GM12878 (cell line): ENCODE measurements at regions not wholly inside any gene's neighbourhood (a gene's known extent, or its start where the extent isn't known, plus 50 kb on each side); places are given as distances from the start of the nearest gene placed in this dataset. TPM values are rescaled to one million over a fixed set of nuclear protein-coding genes. Genes with fewer than 3 reads are reported as not detected.

Experiments
- HCFC1 ChIP-seq: fragments of 150-350 bp; IDR thresholded peaks from 2 replicates; pipeline ENCODE4 v1.6.1; 2014; ENCODE audit warnings: low read length
- MYC ChIP-seq: IDR thresholded peaks from 2 replicates; pipeline ENCODE4 v1.6.1; 2011; ENCODE audit warnings: mild to moderate bottlenecking, low read length, moderate library complexity, inconsistent platforms; ENCODE audit not compliant: insufficient read depth, insufficient replicate concordance, insufficient read length, severe bottlenecking
- NFXL1 ChIP-seq: fragments of 450-650 bp; IDR thresholded peaks from 2 replicates; pipeline ENCODE4 v1.6.1; 2017; ENCODE audit warnings: antibody characterized with exemption, mild to moderate bottlenecking, borderline replicate concordance
- NFYA ChIP-seq: IDR thresholded peaks from 2 replicates; pipeline ENCODE4 v1.6.1; 2011; ENCODE audit warnings: low read depth, mild to moderate bottlenecking, low read length, improper control_type of control experiment, borderline replicate concordance
- small RNA-seq: library from RNA; depleted of rRNA; stranded (forward); fragments of <200 nt; gene quantifications from one replicate; pipeline ENCODE3, GENCODE V24; 2014

DNA sequence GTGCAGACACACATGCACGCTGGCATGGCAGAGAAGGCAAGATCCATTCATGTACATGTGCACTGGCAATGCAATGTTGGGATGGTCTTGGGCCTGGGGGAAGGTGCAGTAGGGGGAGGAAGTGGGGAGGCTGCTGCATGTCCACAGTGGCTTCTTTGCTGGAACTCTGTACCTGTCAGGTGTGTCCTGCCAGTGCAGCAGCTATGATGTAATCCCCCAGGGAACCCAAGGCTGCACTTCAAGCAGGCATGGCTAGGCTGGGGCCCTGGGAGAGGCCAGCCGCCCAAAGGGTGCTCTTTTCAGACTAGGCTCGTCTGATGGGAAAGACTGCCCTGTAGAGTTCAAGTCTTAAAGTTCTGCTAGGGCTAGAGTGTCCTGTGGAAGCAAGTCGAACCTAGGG, 1304.0 kb downstream of the FAM133A start (continued):
- TF ChIP-seq NFXL1 (no peak), NFYA (no peak), MYC (no peak), HCFC1 (no peak)

Small RNA genes lying in the stretch of these regions (small RNA-seq; reads per million reads assigned to genes)
- not detected for gene RF00019
